ENCODE measurements at regions not wholly inside any gene's neighbourhood (a gene's known extent, or its start where the extent isn't known, plus 50 kb on each side); places are given as distances from the start of the nearest gene placed in this dataset.

DNA sequence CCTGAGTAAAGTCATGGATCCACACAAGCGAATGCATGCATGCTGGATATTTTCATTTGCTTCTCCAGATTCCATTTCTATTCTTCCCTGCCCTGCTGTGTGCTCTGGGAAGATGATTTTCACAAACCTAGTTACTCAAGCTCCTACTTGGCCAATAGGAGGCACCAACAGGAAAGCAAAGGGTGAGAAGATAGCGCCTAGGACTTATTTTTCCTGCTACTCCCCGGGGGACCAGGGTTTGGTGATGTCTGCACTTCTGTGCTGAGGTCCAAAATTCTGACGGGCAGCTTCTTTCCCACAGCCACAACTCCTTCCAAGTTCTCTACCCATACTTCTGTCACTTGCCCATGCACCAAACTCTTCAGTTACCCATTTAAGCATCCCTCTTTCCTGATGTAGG is 509.3 kb upstream of the TENM4 start:
- Histone ChIP-seq H3K27me3 (ENCODE audit: control insufficient read depth, insufficient read depth, low read length) (no peaks in the 10 kb centered on the region), H3K4me3 (ENCODE audit: low read depth, low read length) (no peak overlapping the region), H3K36me3 (ENCODE audit: control insufficient read depth, insufficient read depth, low read length) (no peaks in the 10 kb centered on the region)
- FAIRE-seq (no peak), DNase-seq (ENCODE audit: low read depth) (no peak)
- TF ChIP-seq, protein P1, sequence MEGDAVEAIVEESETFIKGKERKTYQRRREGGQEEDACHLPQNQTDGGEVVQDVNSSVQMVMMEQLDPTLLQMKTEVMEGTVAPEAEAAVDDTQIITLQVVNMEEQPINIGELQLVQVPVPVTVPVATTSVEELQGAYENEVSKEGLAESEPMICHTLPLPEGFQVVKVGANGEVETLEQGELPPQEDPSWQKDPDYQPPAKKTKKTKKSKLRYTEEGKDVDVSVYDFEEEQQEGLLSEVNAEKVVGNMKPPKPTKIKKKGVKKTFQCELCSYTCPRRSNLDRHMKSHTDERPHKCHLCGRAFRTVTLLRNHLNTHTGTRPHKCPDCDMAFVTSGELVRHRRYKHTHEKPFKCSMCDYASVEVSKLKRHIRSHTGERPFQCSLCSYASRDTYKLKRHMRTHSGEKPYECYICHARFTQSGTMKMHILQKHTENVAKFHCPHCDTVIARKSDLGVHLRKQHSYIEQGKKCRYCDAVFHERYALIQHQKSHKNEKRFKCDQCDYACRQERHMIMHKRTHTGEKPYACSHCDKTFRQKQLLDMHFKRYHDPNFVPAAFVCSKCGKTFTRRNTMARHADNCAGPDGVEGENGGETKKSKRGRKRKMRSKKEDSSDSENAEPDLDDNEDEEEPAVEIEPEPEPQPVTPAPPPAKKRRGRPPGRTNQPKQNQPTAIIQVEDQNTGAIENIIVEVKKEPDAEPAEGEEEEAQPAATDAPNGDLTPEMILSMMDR (IDR thresholded peaks at IDR 0.05; ENCODE audit: insufficient read depth, low read length, severe bottlenecking) = no peak

DNA sequence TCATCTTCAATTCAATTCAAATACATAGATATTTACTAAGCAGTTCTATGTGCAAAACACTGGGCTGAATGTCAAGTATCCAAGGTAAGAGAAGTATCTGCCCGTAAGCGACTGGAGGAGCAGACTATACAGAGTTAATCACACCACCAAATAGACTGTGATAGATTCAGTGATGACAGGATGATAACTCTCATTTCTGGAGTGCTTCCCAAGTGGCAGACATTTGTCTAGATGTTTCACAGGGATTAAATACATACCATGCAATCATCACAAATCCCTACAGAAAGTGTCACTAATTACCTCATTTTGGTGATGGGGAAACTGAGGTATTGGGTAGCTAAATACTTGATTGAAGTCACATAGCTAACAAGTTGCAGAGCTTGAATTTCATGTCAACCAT is 508.7 kb upstream of the TENM4 start:
- Histone ChIP-seq H3K27me3 (ENCODE audit: control insufficient read depth, insufficient read depth, low read length) (no peaks in the 10 kb centered on the region), H3K4me3 (ENCODE audit: low read depth, low read length) (no peak overlapping the region)

DNA sequence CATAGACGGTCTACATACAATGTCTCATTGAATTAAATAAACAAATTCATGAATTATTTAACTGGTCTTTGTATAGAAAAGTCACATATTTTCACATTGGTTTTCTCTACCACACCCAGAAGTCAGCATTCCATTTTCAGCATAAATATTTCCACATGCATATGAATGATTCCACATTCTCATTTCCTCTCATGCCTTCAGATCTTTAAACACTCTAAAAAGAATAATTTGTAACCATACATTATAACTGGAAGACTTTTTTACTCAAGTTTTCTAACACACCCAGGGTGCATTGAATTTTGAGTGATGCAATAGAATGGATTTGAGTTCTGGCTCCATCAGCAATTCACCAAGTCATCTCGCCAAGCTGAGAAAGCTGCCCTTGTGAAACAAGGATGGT is 501.8 kb upstream of the TENM4 start:
- TF ChIP-seq, protein P1 (IDR thresholded peaks at IDR 0.05; ENCODE audit: insufficient read depth, low read length, severe bottlenecking) = no peak
- FAIRE-seq = no peak
- no peak for DNase-seq (ENCODE audit: low read depth)
- no peaks in the 10 kb centered on the region for H3K27me3 ChIP-seq (ENCODE audit: control insufficient read depth, insufficient read depth, low read length)
- H3K36me3 ChIP-seq (ENCODE audit: control insufficient read depth, insufficient read depth, low read length) = no peaks in the 10 kb centered on the region
- no peak overlapping the region for H3K4me3 ChIP-seq (ENCODE audit: low read depth, low read length)

More for the DNA sequence above, 508.7 kb upstream of the TENM4 start:
- DNase-seq (ENCODE audit: low read depth) (no peak), FAIRE-seq (no peak)
- TF ChIP-seq, protein P1 (IDR thresholded peaks at IDR 0.05; ENCODE audit: insufficient read depth, low read length, severe bottlenecking) = no peak
- no peaks in the 10 kb centered on the region for H3K36me3 ChIP-seq (ENCODE audit: control insufficient read depth, insufficient read depth, low read length)

DNA sequence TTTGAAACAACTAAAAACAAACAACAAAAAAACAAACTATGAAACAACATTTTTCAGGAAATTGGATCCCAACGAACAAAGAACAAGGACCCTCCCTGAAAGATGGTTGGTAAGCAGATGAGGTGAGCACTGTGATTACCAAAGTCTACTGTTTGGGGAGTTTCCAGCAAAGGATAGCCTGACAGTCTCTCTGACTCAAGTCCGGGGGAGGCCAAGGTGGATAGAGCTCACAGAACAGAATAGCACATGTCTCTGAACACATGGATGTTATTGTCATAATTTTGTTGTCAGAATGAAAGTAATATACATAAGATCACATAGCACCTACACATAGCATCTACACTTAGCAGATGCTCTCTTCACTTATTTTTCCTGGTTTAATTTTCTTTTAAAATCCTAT is 501.3 kb upstream of the TENM4 start:
- H3K36me3 ChIP-seq (ENCODE audit: control insufficient read depth, insufficient read depth, low read length) = no peaks in the 10 kb centered on the region
- TF ChIP-seq, protein P1 (IDR thresholded peaks at IDR 0.05; ENCODE audit: insufficient read depth, low read length, severe bottlenecking) = no peak
- DNase-seq (ENCODE audit: low read depth) (peak; percentile 50), FAIRE-seq (no peak)
- no peak overlapping the region for H3K4me3 ChIP-seq (ENCODE audit: low read depth, low read length)
- no peaks in the 10 kb centered on the region for H3K27me3 ChIP-seq (ENCODE audit: control insufficient read depth, insufficient read depth, low read length)

DNA sequence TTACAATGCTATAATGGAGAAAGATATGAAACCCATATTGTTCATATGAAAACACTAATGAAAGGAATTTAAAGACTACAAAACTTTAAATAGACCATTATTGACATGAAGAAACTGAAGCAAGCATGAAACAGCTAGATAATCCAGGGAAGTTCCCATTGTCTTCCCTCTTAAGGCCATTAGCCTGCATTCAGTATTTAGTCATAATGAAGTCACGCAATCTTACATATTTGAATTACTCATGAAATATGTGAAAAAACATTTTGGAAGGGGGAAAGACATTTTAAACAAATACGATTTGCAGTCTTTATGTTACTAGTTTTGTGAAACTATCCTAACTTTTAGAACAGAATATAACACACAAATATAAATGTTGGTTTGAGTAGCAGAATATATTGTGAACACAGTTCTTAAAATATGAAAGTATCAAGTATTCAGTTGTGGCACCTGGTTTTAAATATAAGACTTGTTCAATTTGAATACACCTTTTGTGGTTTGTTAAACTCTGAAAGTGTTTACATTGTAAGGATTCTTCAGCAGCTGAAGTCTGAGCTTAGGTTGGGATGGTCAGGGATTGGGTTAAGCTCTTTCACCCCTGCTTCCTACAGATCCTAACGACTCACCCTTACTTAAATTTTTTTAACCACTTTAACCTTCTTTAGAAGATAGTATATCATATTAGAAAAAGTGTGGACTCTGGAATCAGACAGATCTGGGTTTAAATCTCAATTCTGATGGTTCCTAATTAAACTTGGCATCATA is 500.3 kb upstream of the TENM4 start:
- no peak overlapping the region for H3K4me3 ChIP-seq (ENCODE audit: low read depth, low read length)
- TF ChIP-seq, protein P1 (IDR thresholded peaks at IDR 0.05; ENCODE audit: insufficient read depth, low read length, severe bottlenecking) = no peak
- no peaks in the 10 kb centered on the region for H3K36me3 ChIP-seq (ENCODE audit: control insufficient read depth, insufficient read depth, low read length)
- no peak for FAIRE-seq
- H3K27me3 ChIP-seq (ENCODE audit: control insufficient read depth, insufficient read depth, low read length) = no peaks in the 10 kb centered on the region
- peak; percentile 84 for DNase-seq (ENCODE audit: low read depth)

DNA sequence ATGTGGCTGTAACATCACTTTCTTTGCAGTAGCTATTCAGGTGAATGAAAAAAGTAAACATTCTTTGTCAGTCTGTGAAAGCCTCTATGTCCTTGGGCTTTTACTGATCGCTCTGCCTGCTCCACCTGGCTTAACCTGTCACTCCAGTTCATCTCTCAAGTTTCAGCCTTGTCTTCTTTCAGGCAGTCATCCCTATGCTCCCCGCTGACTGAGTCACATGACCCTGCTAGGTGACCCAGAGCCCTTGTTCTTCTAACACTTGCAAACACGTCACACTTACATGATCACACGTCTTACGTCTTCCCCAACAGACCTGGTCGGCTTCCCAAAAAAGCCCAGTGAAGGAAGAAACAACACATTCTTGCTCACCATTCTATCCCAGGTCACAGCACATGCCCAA is 499.3 kb upstream of the TENM4 start:
- DNase-seq (ENCODE audit: low read depth) (peak; percentile 64), FAIRE-seq (peak; percentile 60)
- TF ChIP-seq, protein P1 (IDR thresholded peaks at IDR 0.05; ENCODE audit: insufficient read depth, low read length, severe bottlenecking) = no peak
- H3K27me3 ChIP-seq (ENCODE audit: control insufficient read depth, insufficient read depth, low read length) = no peaks in the 10 kb centered on the region
- H3K36me3 ChIP-seq (ENCODE audit: control insufficient read depth, insufficient read depth, low read length) = no peaks in the 10 kb centered on the region
- H3K4me3 ChIP-seq (ENCODE audit: low read depth, low read length) = no peak overlapping the region
